H9 (cell line): ENCODE measurements at regions not wholly inside any gene's neighbourhood (a gene's known extent, or its start where the extent isn't known, plus 50 kb on each side); places are given as distances from the start of the nearest gene placed in this dataset.

Experiments used
- DNase-seq: peaks from one replicate; pipeline ENCODE4 v3.0.0-alpha.2; 2017
- H2AFZ ChIP-seq: one replicate; pipeline ENCODE4 v1.6.1; 2013; ENCODE audit warnings: mild to moderate bottlenecking, low read length, control low read depth, moderate library complexity
- H2AK5ac ChIP-seq: 2 replicates; pipeline ENCODE4 v1.6.1; 2013; ENCODE audit warnings: low read length, control low read depth, mixed read lengths; ENCODE audit not compliant: insufficient read length
- H2BK120ac ChIP-seq: one replicate; pipeline ENCODE4 v1.6.1; 2013; ENCODE audit warnings: low read depth, mild to moderate bottlenecking, low read length, control low read depth, inconsistent platforms; ENCODE audit not compliant: poor library complexity, severe bottlenecking
- H2BK12ac ChIP-seq: 2 replicates; pipeline ENCODE4 v1.6.1; 2013; ENCODE audit warnings: low read length, control low read depth, mixed read lengths, low read depth; ENCODE audit not compliant: insufficient read length
- H2BK15ac ChIP-seq: 2 replicates; pipeline ENCODE4 v1.6.1; 2013; ENCODE audit warnings: low read depth, low read length, control low read depth
- H2BK20ac ChIP-seq: one replicate; pipeline ENCODE4 v1.6.1; 2013; ENCODE audit warnings: low read depth, mild to moderate bottlenecking, low read length, control low read depth, inconsistent platforms; ENCODE audit not compliant: poor library complexity, severe bottlenecking
- H2BK5ac ChIP-seq: 2 replicates; pipeline ENCODE4 v1.6.1; 2013; ENCODE audit warnings: low read length, control low read depth, mixed read lengths; ENCODE audit not compliant: insufficient read length
- H3K14ac ChIP-seq: 2 replicates; pipeline ENCODE4 v1.6.1; 2013; ENCODE audit warnings: low read length, control low read depth; ENCODE audit not compliant: insufficient read depth
- H3K18ac ChIP-seq: 2 replicates; pipeline ENCODE4 v1.6.1; 2013; ENCODE audit warnings: low read depth, mild to moderate bottlenecking, mixed read lengths, low read length, control low read depth; ENCODE audit not compliant: insufficient read length
- H3K23ac ChIP-seq: 2 replicates; pipeline ENCODE4 v1.6.1; 2013; ENCODE audit warnings: low read length, control low read depth, mixed read lengths, low read depth; ENCODE audit not compliant: insufficient read length
- H3K23me2 ChIP-seq: 2 replicates; pipeline ENCODE4 v1.6.1; 2013; ENCODE audit warnings: low read depth, mild to moderate bottlenecking, mixed read lengths, low read length, control low read depth; ENCODE audit not compliant: insufficient read length, poor library complexity, severe bottlenecking
- H3K27ac ChIP-seq: 2 replicates; pipeline ENCODE4 v1.5.1; 2013; ENCODE audit warnings: low read length, control low read depth, mixed read lengths, low read depth; ENCODE audit not compliant: insufficient read length
- H3K27me3 ChIP-seq: 2 replicates; pipeline ENCODE4 v1.6.1; 2013; ENCODE audit warnings: low read length, control low read depth, inconsistent platforms; ENCODE audit not compliant: insufficient read depth
- H3K4ac ChIP-seq: 2 replicates; pipeline ENCODE4 v1.6.1; 2013; ENCODE audit warnings: low read depth, mild to moderate bottlenecking, control low read depth, inconsistent platforms, low read length, moderate library complexity
- H3K4me1 ChIP-seq: 2 replicates; pipeline ENCODE4 v1.6.1; 2013; ENCODE audit warnings: low read length, control low read depth, inconsistent platforms; ENCODE audit not compliant: insufficient read depth
- H3K4me2 ChIP-seq: 2 replicates; pipeline ENCODE4 v1.6.1; 2013; ENCODE audit warnings: low read length, control low read depth, mixed read lengths; ENCODE audit not compliant: insufficient read length, insufficient read depth
- H3K56ac ChIP-seq: 2 replicates; pipeline ENCODE4 v1.6.1; 2013; ENCODE audit warnings: low read depth, mild to moderate bottlenecking, mixed read lengths, low read length, control low read depth; ENCODE audit not compliant: insufficient read length
- H3K79me1 ChIP-seq: 2 replicates; pipeline ENCODE4 v1.6.1; 2013; ENCODE audit warnings: low read depth, mild to moderate bottlenecking, moderate library complexity, low read length, control low read depth, inconsistent platforms; ENCODE audit not compliant: insufficient read depth, poor library complexity, severe bottlenecking
- H3K79me2 ChIP-seq: 2 replicates; pipeline ENCODE4 v1.6.1; 2013; ENCODE audit warnings: low read length, control low read depth, inconsistent platforms; ENCODE audit not compliant: insufficient read depth
- H3K9ac ChIP-seq: 2 replicates; pipeline ENCODE4 v1.6.1; 2013; ENCODE audit warnings: low read length, control low read depth, mixed read lengths; ENCODE audit not compliant: insufficient read length; ENCODE audit errors: extremely low read depth
- H3K9me3 ChIP-seq: one replicate; pipeline ENCODE4 v1.6.1; 2013; ENCODE audit warnings: low read depth, low read length, inconsistent platforms; ENCODE audit not compliant: control insufficient read depth
- H3T11ph ChIP-seq: one replicate; pipeline ENCODE4 v1.6.1; 2013; ENCODE audit warnings: mild to moderate bottlenecking, low read length, control low read depth, inconsistent platforms
- H4K20me1 ChIP-seq: one replicate; pipeline ENCODE4 v1.6.1; 2013; ENCODE audit not compliant: control insufficient read depth, insufficient read length, insufficient read depth
- H4K5ac ChIP-seq: 2 replicates; pipeline ENCODE4 v1.6.1; 2013; ENCODE audit warnings: low read depth, mild to moderate bottlenecking, mixed read lengths, low read length, control low read depth; ENCODE audit not compliant: insufficient read length
- H4K8ac ChIP-seq: replicated peaks from 2 replicates; pipeline ENCODE4 v1.6.1; 2013; ENCODE audit warnings: low read length, control low read depth, mixed read lengths, low read depth; ENCODE audit not compliant: insufficient read length
- H4K91ac ChIP-seq: 2 replicates; pipeline ENCODE4 v1.6.1; 2013; ENCODE audit warnings: low read depth, mild to moderate bottlenecking, moderate library complexity, mixed read lengths, low read length, control low read depth; ENCODE audit not compliant: insufficient read length
- H3K27ac Mint-ChIP-seq, 3 experiments: 2 replicates in 2 of 3; 3 replicates in 1 of 3; pipeline ENCODE4 v1.8.0; 2020 to 2021; ENCODE audit warnings: mixed read lengths in 3 of 3, mild to moderate bottlenecking in 1 of 3, moderate library complexity in 1 of 3
- H3K27me3 Mint-ChIP-seq: 2 replicates; pipeline ENCODE4 v1.8.0; 2021; ENCODE audit warnings: low read depth, mild to moderate bottlenecking, moderate library complexity, mixed read lengths
- H3K36me3 Mint-ChIP-seq, 3 experiments: 2 replicates in 2 of 3; 3 replicates in 1 of 3; pipeline ENCODE4 v1.8.0; 2020 to 2021; ENCODE audit warnings: low read depth in 3 of 3, mixed read lengths in 3 of 3; ENCODE audit not compliant: insufficient read depth in 1 of 3
- H3K4me1 Mint-ChIP-seq, 2 experiments: 2 replicates each; pipeline ENCODE4 v1.8.0; 2020; ENCODE audit warnings: mixed read lengths in 2 of 2
- H3K4me3 Mint-ChIP-seq, 2 experiments: 2 replicates in 1 of 2; 3 replicates in 1 of 2; pipeline ENCODE4 v1.8.0; 2020 to 2021; ENCODE audit warnings: mild to moderate bottlenecking in 2 of 2, mixed read lengths in 2 of 2, moderate library complexity in 1 of 2
- H3K9me3 Mint-ChIP-seq, 2 experiments: 2 replicates in 1 of 2; 3 replicates in 1 of 2; pipeline ENCODE4 v1.8.0; 2020; ENCODE audit warnings: mild to moderate bottlenecking in 2 of 2, mixed read lengths in 2 of 2, moderate library complexity in 1 of 2
- WGBS: extraction: QIAGEN DNeasy Blood & Tissue Kit; methylation state at CpG from one replicate; pipeline ENCODE4 v1.1.7; 2013; ENCODE audit warnings: missing lambda C conversion rate, low lambda C conversion rate, mixed read lengths; ENCODE audit not compliant: insufficient read length; ENCODE audit errors: extremely low coverage; 5-methylcytosine and 5-hydroxymethylcytosine counted together
- TF ChIP-seq, protein P1 (sequence below): fragments of 200-600 bp; sonication (generic); conservative IDR thresholded peaks from 3 replicates; pipeline ENCODE4 v1.8.0; 2021; ENCODE audit warnings: antibody characterized with exemption, mild to moderate bottlenecking

DNA sequence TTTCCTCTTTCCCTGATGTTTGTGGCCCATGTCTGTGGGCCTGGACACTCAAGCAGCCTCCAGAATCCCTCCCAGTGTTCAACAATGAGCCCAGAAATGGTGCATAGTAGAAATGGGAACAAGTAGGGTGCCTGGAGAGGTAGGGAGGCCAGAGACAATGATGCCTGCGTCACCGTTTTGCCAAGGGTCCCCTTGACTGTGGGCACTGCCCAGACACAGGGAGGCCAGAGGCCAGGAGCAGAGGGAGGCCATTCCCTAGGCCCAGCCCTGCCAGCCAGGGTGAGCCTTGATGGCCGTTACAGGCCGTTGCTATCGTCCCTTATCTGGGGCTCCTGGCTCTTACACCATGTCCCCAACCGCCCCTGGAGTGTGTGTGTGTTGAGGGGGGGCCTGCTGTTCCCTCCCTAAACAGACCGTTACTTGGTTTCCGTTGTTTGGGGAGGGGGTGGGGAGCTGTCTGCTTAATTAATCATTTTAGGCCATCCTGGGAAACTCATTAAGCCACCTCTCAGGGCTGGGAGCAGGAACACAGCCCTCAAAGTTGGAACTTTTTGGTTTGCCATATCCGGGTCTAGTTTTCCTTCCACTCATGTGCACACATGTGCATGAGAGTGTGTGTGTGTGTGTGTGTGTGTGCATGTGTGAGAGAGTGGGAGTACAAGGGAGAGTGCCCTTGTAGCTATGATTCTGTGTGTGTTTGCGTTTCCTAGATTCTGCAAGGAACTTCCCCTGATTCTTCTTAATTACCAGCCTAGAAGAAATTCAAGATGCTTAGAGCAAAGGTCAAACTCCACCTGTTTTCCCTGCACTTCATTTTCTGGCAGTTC, 135.2 kb upstream of the HAAO start:
- no peak overlapping the region for H2AFZ ChIP-seq
- H2BK20ac ChIP-seq = no peak overlapping the region
- H4K8ac ChIP-seq = no peak overlapping the region
- no peak overlapping the region for H3K4ac ChIP-seq
- Mint-ChIP-seq H3K9me3 (no peaks in the 10 kb centered on the region), H3K27me3 (no peaks in the 10 kb centered on the region), H3K36me3 (no peaks in the 10 kb centered on the region), H3K4me1 (peaks cover 80 to 89% of the 10 kb centered on the region in 2 experiments), H3K27ac (peak overlapping the region in 2 of 3 experiments; percentile 61 to 84; a peak in 4 of 7 replicates), H3K4me3 (no peak overlapping the region)
- H3K56ac ChIP-seq = no peak overlapping the region
- H3K27ac ChIP-seq = no peak overlapping the region
- H3K79me2 ChIP-seq = no peaks in the 10 kb centered on the region
- no peak overlapping the region for H4K91ac ChIP-seq
- TF ChIP-seq, protein P1, sequence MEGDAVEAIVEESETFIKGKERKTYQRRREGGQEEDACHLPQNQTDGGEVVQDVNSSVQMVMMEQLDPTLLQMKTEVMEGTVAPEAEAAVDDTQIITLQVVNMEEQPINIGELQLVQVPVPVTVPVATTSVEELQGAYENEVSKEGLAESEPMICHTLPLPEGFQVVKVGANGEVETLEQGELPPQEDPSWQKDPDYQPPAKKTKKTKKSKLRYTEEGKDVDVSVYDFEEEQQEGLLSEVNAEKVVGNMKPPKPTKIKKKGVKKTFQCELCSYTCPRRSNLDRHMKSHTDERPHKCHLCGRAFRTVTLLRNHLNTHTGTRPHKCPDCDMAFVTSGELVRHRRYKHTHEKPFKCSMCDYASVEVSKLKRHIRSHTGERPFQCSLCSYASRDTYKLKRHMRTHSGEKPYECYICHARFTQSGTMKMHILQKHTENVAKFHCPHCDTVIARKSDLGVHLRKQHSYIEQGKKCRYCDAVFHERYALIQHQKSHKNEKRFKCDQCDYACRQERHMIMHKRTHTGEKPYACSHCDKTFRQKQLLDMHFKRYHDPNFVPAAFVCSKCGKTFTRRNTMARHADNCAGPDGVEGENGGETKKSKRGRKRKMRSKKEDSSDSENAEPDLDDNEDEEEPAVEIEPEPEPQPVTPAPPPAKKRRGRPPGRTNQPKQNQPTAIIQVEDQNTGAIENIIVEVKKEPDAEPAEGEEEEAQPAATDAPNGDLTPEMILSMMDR = no peak
- no peak overlapping the region for H3T11ph ChIP-seq
- H4K5ac ChIP-seq = no peak overlapping the region
- H3K9me3 ChIP-seq = no peaks in the 10 kb centered on the region
- H3K4me2 ChIP-seq = no peak overlapping the region
- H3K9ac ChIP-seq = no peak overlapping the region
- H3K27me3 ChIP-seq = no peaks in the 10 kb centered on the region
- H4K20me1 ChIP-seq = no peaks in the 10 kb centered on the region
- H3K14ac ChIP-seq = no peak overlapping the region
- no peak for DNase-seq
- H2BK120ac ChIP-seq = no peak overlapping the region
- H3K18ac ChIP-seq = no peak overlapping the region
- no CpG with 5 or more reads among the region's 10 CpGs for WGBS
- no peaks in the 10 kb centered on the region for H3K79me1 ChIP-seq
- no peak overlapping the region for H2AK5ac ChIP-seq
- peaks cover 14% of the 10 kb centered on the region; the same call in 1 of the 2 replicates for H3K4me1 ChIP-seq
- no peak overlapping the region for H2BK12ac ChIP-seq
- H3K23ac ChIP-seq = no peak overlapping the region
- no peak overlapping the region for H2BK15ac ChIP-seq
- H3K23me2 ChIP-seq = no peaks in the 10 kb centered on the region
- no peak overlapping the region for H2BK5ac ChIP-seq
